ENCODE measurements at regions not wholly inside any gene's neighbourhood (a gene's known extent, or its start where the extent isn't known, plus 50 kb on each side); places are given as distances from the start of the nearest gene placed in this dataset.

- DNase-seq (ENCODE audit: low spot score), result no peak
- CTCF ChIA-PET, result no interaction called here
- no peak for ATAC-seq
- H3K36me3 Mint-ChIP-seq, result peaks cover 7% of the 10 kb centered on the region
- peaks cover 7% of the 10 kb centered on the region for H3K27me3 Mint-ChIP-seq (ENCODE audit: low read depth)
- H3K4me3 Mint-ChIP-seq, result no peak overlapping the region
- TF ChIP-seq CDX4 (CRISPR knock-in tag; IDR thresholded peaks at IDR 0.05; ENCODE audit: borderline replicate concordance) (no peak), PRDM15 (CRISPR knock-in tag; IDR thresholded peaks at IDR 0.05) (no peak), ZNF138 (CRISPR knock-in tag; conservative IDR thresholded peaks at IDR 0.05) (no peak), HMGXB4 (CRISPR knock-in tag; IDR thresholded peaks at IDR 0.05) (no peak), ZNF423 (CRISPR knock-in tag; IDR thresholded peaks at IDR 0.05) (no peak)
- H3K27ac Mint-ChIP-seq, result no peak overlapping the region
- peaks cover 16% of the 10 kb centered on the region for H3K4me1 Mint-ChIP-seq
- H3K9me3 Mint-ChIP-seq, result peaks cover 13% of the 10 kb centered on the region
- POLR2A ChIA-PET, result no interaction called here
Observed at GRCh38 chr1:14543191-14543840, 55.2 kb upstream of the KAZN start.

- ATAC-seq (no peak), DNase-seq (ENCODE audit: low spot score) (no peak)
- Mint-ChIP-seq H3K4me1 (peaks cover 17% of the 10 kb centered on the region), H3K4me3 (no peak overlapping the region), H3K9me3 (peaks cover 13% of the 10 kb centered on the region), H3K27ac (no peak overlapping the region), H3K36me3 (peaks cover 7% of the 10 kb centered on the region), H3K27me3 (ENCODE audit: low read depth) (peaks cover 7% of the 10 kb centered on the region)
- TF ChIP-seq GABPB1 (CRISPR knock-in tag; IDR thresholded peaks at IDR 0.05) (no peak), ZMAT4 (CRISPR knock-in tag; IDR thresholded peaks at IDR 0.05) (no peak), ERG (CRISPR knock-in tag; IDR thresholded peaks at IDR 0.05) (no peak), E2F4 (CRISPR knock-in tag; IDR thresholded peaks at IDR 0.05; ENCODE audit: borderline replicate concordance, low read depth) (no peak), NR3C1 (CRISPR knock-in tag; conservative IDR thresholded peaks at IDR 0.05; ENCODE audit: low read depth) (no peak), ZBTB21 (CRISPR knock-in tag; IDR thresholded peaks at IDR 0.05; ENCODE audit: borderline replicate concordance) (no peak), HMGXB4 (CRISPR knock-in tag; IDR thresholded peaks at IDR 0.05) (no peak), ZNF671 (CRISPR knock-in tag; IDR thresholded peaks at IDR 0.05) (no peak), EMX1 (CRISPR knock-in tag; IDR thresholded peaks at IDR 0.05) (no peak), ZNF121 (CRISPR knock-in tag; IDR thresholded peaks at IDR 0.05) (no peak), USF2 (CRISPR knock-in tag; IDR thresholded peaks at IDR 0.05) (no peak), FOXK1 (CRISPR knock-in tag; IDR thresholded peaks at IDR 0.05) (no peak)
- CTCF ChIA-PET, result interaction anchor here (0.6 kb wide), 1 partner anchor 484 kb away, joined by 3 read pairs; no protein-coding TSS in a partner anchor
- POLR2A ChIA-PET, result no interaction called here
Observed at GRCh38 chr1:14544319-14544718, 54.2 kb upstream of the KAZN start.
